Tibial artery (tissue), 4 donors: ENCODE measurements at regions not wholly inside any gene's neighbourhood (a gene's known extent, or its start where the extent isn't known, plus 50 kb on each side); places are given as distances from the start of the nearest gene placed in this dataset.

Experiments used
- DNase-seq, 2 donors: peaks; one replicate each; pipeline ENCODE4 v3.0.0-alpha.2; 2019
- H3K27ac ChIP-seq, 2 donors: fragments of 200-600 bp; sonication (generic) in 1 of 2; 1 replicate in 1 of 2; 2 replicates in 1 of 2; pipeline ENCODE4 v1.5.1; 2018 to 2019; ENCODE audit warnings: mild to moderate bottlenecking in 1 of 2
- H3K27me3 ChIP-seq, 2 donors: fragments of 200-600 bp; sonication (generic) in 1 of 2; one replicate each; pipeline versions ENCODE4 v1.5.1 to v1.6.0; 2016 to 2019
- H3K36me3 ChIP-seq, 3 donors: fragments of 200-600 bp; sonication (generic) in 2 of 3; one replicate each; pipeline ENCODE4 v1.5.1; 2016 to 2019; ENCODE audit warnings: mild to moderate bottlenecking in 2 of 3
- H3K4me1 ChIP-seq, 4 donors: fragments of 200-600 bp; sonication (generic) in 2 of 4; 1 replicate in 3 of 4; 2 replicates in 1 of 4; pipeline ENCODE4 v1.5.1; 2016 to 2019
- H3K4me3 ChIP-seq, 2 donors: fragments of 200-600 bp; sonication (generic) in 1 of 2; 1 replicate in 1 of 2; 2 replicates in 1 of 2; pipeline ENCODE4 v1.5.1; 2018 to 2019; ENCODE audit warnings: mild to moderate bottlenecking in 2 of 2
- H3K9me3 ChIP-seq, 3 donors: fragments of 200-600 bp; sonication (generic) in 1 of 3; one replicate each; pipeline ENCODE4 v1.5.1; 2016 to 2019
- intact Hi-C: fragments of 100-400 bp; cut with DNase I; formaldehyde crosslinking; loops from one replicate; pipeline ENCODE4 v1.15.0; 2023; ENCODE audit warnings: low total_unique reads
- TF ChIP-seq, protein P1 (sequence below), 2 experiments: fragments of 200-600 bp in 1 of 2; fragments of 450-650 bp in 1 of 2; IDR thresholded peaks; one replicate each; pipeline ENCODE4 v1.5.1; 2017 to 2019; ENCODE audit warnings: antibody characterized with exemption in 2 of 2, mild to moderate bottlenecking in 1 of 2, moderate library complexity in 1 of 2

DNA sequence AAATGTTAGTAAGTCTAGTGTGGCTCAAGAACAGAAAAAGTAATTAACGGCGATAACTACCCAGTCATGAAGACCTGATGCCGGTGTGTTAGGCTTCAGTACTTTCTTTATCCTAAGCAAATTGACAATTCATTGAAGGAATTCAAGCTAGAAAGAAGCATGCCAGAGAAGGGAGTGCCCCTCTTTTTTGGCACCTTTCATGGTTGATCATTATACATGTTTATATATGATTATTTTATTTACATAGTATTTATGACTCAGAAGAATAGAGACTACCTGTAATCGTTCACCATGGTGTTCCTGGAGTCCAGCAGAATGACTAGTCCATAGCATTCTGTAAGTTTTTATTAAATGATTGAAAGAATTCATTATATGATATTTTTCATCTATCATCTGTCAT lies 548.3 kb upstream of the SLIT2 start:
- Histone ChIP-seq H3K27me3 (no peaks in the 10 kb centered on the region), H3K4me1 (no peaks in the 10 kb centered on the region)

DNA sequence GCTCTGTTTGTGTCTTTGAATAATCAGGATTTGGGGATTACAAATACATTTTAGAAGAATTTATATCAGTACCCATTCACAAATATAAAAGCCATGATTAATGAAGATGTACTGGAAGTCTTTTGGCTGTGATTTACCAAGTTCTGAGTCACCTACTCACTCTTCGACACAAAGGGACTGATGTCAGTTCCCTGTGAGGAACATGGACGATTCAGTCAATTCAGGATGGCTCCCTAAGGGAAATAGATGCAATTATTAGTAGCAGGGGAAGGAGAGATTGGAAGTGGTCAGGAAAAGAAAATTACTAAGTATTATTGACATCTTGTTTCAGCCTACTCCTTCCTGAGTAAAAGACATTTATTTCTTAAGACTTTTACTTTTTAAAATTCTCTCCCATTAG lies 550.7 kb upstream of the SLIT2 start:
- Histone ChIP-seq H3K36me3 (no peaks in the 10 kb centered on the region), H3K27me3 (no peaks in the 10 kb centered on the region), H3K4me3 (no peak overlapping the region), H3K27ac (no peak overlapping the region), H3K4me1 (no peaks in the 10 kb centered on the region), H3K9me3 (no peaks in the 10 kb centered on the region)
- intact Hi-C loops = no loop called here
- TF ChIP-seq, protein P1, sequence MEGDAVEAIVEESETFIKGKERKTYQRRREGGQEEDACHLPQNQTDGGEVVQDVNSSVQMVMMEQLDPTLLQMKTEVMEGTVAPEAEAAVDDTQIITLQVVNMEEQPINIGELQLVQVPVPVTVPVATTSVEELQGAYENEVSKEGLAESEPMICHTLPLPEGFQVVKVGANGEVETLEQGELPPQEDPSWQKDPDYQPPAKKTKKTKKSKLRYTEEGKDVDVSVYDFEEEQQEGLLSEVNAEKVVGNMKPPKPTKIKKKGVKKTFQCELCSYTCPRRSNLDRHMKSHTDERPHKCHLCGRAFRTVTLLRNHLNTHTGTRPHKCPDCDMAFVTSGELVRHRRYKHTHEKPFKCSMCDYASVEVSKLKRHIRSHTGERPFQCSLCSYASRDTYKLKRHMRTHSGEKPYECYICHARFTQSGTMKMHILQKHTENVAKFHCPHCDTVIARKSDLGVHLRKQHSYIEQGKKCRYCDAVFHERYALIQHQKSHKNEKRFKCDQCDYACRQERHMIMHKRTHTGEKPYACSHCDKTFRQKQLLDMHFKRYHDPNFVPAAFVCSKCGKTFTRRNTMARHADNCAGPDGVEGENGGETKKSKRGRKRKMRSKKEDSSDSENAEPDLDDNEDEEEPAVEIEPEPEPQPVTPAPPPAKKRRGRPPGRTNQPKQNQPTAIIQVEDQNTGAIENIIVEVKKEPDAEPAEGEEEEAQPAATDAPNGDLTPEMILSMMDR (IDR thresholded peaks at IDR 0.05) = no peak
- no peak for DNase-seq

More for the DNA sequence above, 548.3 kb upstream of the SLIT2 start:
- Histone ChIP-seq H3K9me3 (no peaks in the 10 kb centered on the region), H3K36me3 (no peaks in the 10 kb centered on the region), H3K27ac (no peak overlapping the region), H3K4me3 (no peak overlapping the region)
- TF ChIP-seq, protein P1 (IDR thresholded peaks at IDR 0.05) = no peak
- intact Hi-C loops = no loop called here
- DNase-seq = no peak

DNA sequence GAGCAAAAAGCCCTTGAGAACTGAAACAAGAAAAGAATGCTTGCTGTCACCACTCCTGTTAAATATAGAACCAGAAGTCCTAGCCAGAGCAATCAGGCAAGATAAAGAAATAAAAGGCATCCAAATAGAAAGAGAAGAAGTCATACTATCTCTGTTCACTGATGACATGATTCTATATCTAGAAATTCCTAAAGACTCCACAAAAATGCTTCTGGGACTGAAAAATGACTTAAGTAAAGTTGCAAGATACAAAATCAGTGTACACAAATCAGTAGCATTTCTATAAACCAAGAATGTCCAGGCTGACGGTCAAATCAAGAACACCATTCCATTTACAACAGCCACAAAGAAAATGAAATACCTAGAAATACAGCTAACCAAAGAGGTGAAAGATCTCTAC lies 552.7 kb upstream of the SLIT2 start:
- H3K27ac ChIP-seq = no peak overlapping the region
- intact Hi-C loops = no loop called here
- TF ChIP-seq, protein P1 (IDR thresholded peaks at IDR 0.05) = no peak

DNA sequence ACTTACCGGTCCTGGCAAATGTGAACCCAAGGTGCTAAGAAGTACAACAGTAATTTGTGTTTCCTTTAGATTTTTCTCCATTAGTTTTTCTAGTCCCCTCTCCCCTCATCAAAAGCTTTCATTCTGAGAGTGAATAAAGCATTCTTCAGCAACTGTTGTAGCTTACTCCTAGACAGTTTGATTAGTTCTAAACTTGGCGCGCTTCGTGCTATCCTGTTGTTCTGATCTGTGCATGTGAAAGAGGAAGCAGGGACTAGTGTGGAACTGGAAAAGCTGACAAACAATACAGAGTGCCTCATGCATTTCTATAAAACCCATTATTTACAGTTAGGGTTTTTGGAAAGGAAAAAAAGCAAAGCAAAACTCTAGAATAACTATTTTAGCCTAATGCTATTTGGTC lies 556.9 kb upstream of the SLIT2 start:
- no peak for DNase-seq
- H3K9me3 ChIP-seq = no peaks in the 10 kb centered on the region
- intact Hi-C loops = no loop called here
- no peak overlapping the region for H3K4me3 ChIP-seq
- no peaks in the 10 kb centered on the region for H3K36me3 ChIP-seq
- H3K27ac ChIP-seq = no peak overlapping the region
- TF ChIP-seq, protein P1 (IDR thresholded peaks at IDR 0.05) = no peak
- peaks cover 0 to 8% (median 3%) of the 10 kb centered on the region in 4 donors for H3K4me1 ChIP-seq
- H3K27me3 ChIP-seq = no peaks in the 10 kb centered on the region

More for the DNA sequence above, 552.7 kb upstream of the SLIT2 start:
- no peaks in the 10 kb centered on the region for H3K9me3 ChIP-seq
- peaks cover 0 to 5% (median 2%) of the 10 kb centered on the region in 4 donors for H3K4me1 ChIP-seq
- H3K4me3 ChIP-seq = no peak overlapping the region
- H3K36me3 ChIP-seq = no peaks in the 10 kb centered on the region
- H3K27me3 ChIP-seq = no peaks in the 10 kb centered on the region
- no peak for DNase-seq

DNA sequence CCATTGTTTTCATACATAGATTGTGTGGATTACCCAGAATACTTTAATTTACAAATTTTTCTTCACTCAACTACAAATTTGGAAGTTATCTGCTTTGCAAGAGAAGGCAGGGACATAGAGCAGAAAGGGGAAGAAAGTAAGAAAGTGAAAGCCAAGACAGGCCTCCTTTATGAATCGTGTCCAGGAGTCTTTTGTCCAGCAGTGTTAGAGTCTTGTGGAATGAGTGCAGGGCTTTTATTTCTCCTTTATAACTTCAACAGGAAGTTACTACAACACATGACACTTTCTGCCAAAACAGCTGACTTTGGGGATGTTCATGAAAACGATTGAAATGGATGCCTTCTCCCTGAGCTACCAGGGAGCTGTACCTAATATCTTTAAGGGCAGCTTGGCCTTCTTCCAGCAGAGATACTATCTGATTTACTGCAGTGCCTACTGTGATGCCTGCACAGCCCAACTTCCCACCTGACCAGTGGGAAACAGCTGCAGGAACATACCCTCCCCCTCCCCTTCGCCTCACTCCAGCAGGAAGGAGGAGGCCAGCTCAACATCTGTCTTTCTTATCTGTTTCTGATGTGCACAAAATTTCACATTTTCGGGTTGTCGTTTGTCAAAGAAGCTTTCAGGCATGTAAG lies 557.7 kb upstream of the SLIT2 start:
- DNase-seq = no peak
- no peak overlapping the region for H3K4me3 ChIP-seq
- TF ChIP-seq, protein P1 (IDR thresholded peaks at IDR 0.05) = no peak
- no peaks in the 10 kb centered on the region for H3K27me3 ChIP-seq
- no peaks in the 10 kb centered on the region for H3K9me3 ChIP-seq
- no peaks in the 10 kb centered on the region for H3K36me3 ChIP-seq
- intact Hi-C loops = no loop called here
- H3K4me1 ChIP-seq = peaks cover 0 to 11% (median 3%) of the 10 kb centered on the region in 4 donors
- H3K27ac ChIP-seq = no peak overlapping the region

DNA sequence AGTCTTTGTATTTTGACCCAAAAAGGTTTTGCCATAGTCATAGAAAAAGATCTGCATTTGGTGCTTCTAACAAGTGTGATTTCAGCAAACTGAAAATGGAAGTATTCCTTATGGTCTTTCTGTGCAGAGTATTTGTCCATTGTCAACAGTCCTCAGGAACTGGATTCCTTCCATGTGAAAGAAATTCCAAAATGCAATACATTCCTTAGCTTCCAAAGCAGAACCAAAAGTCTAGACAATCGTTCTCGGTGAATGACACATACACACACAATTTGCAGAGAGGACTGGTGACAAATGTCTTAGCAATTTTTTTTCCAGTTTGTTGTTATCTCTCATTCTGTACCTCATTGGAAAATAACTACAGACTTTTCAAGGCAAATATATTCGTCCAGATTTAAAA lies 562.2 kb upstream of the SLIT2 start:
- Histone ChIP-seq H3K27me3 (no peaks in the 10 kb centered on the region), H3K9me3 (no peaks in the 10 kb centered on the region), H3K36me3 (no peaks in the 10 kb centered on the region), H3K27ac (no peak overlapping the region), H3K4me1 (peaks cover 0 to 12% (median 3%) of the 10 kb centered on the region in 4 donors), H3K4me3 (no peak overlapping the region)
- TF ChIP-seq, protein P1 (IDR thresholded peaks at IDR 0.05) = no peak
- intact Hi-C loops = no loop called here
- no peak for DNase-seq
